ENCODE measurements at regions not wholly inside any gene's neighbourhood (a gene's known extent, or its start where the extent isn't known, plus 50 kb on each side); places are given as distances from the start of the nearest gene placed in this dataset.

DNA sequence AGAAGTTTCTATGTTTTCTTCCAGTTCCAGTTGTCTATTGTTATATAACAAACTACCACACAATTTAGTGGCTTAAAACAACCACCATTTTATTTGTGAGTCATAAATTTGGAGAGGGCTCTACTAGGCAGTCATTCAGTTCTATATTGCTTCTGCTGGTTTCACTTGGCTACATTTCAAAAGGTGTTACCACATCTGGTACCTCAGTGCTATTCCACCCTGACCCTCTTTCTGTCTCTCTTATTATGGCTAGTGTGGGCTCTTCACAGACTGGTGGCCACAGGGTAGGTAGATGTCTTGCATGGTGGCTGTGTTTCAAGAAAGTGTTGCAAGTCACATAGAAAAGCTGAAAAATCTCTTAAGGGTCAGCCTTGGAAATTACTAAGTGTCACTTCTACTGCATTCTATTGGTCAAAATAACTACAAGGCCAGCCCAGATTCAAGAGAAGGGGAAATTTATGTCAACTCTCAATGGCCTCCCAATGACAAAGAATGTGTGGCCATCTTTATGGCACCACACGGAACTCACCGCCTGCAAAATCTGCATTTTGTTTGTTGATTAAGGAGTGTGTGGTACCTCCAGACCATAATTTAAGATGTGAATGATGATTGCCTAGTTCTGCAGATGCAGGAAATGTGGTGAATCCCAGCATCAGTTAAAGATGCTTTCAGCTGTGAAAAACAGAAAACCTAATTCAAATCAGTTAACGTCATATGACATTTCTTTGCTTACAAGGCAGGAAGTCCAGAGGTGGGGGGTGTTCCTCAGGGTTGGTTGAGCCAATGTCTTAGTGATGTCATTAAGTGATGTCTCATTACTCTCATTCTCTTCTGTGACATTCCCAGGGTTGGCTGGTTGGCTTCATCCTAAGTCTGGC, 105.8 kb upstream of the RASGRP1 start (continued):
- TF ChIP-seq, protein P1, sequence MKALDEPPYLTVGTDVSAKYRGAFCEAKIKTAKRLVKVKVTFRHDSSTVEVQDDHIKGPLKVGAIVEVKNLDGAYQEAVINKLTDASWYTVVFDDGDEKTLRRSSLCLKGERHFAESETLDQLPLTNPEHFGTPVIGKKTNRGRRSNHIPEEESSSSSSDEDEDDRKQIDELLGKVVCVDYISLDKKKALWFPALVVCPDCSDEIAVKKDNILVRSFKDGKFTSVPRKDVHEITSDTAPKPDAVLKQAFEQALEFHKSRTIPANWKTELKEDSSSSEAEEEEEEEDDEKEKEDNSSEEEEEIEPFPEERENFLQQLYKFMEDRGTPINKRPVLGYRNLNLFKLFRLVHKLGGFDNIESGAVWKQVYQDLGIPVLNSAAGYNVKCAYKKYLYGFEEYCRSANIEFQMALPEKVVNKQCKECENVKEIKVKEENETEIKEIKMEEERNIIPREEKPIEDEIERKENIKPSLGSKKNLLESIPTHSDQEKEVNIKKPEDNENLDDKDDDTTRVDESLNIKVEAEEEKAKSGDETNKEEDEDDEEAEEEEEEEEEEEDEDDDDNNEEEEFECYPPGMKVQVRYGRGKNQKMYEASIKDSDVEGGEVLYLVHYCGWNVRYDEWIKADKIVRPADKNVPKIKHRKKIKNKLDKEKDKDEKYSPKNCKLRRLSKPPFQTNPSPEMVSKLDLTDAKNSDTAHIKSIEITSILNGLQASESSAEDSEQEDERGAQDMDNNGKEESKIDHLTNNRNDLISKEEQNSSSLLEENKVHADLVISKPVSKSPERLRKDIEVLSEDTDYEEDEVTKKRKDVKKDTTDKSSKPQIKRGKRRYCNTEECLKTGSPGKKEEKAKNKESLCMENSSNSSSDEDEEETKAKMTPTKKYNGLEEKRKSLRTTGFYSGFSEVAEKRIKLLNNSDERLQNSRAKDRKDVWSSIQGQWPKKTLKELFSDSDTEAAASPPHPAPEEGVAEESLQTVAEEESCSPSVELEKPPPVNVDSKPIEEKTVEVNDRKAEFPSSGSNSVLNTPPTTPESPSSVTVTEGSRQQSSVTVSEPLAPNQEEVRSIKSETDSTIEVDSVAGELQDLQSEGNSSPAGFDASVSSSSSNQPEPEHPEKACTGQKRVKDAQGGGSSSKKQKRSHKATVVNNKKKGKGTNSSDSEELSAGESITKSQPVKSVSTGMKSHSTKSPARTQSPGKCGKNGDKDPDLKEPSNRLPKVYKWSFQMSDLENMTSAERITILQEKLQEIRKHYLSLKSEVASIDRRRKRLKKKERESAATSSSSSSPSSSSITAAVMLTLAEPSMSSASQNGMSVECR (CRISPR knock-in tag; IDR thresholded peaks at IDR 0.05; ENCODE audit: borderline replicate concordance): no peak
- TF ChIP-seq, protein P2, sequence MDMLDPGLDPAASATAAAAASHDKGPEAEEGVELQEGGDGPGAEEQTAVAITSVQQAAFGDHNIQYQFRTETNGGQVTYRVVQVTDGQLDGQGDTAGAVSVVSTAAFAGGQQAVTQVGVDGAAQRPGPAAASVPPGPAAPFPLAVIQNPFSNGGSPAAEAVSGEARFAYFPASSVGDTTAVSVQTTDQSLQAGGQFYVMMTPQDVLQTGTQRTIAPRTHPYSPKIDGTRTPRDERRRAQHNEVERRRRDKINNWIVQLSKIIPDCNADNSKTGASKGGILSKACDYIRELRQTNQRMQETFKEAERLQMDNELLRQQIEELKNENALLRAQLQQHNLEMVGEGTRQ (CRISPR knock-in tag; IDR thresholded peaks at IDR 0.05): no peak
- TF ChIP-seq STAT6 (CRISPR knock-in tag; conservative IDR thresholded peaks at IDR 0.05; ENCODE audit: low read depth): no peak
- no peak for TF ChIP-seq IRF2 (CRISPR knock-in tag; IDR thresholded peaks at IDR 0.05; ENCODE audit: borderline replicate concordance, low read depth)
- TF ChIP-seq ELF4 (CRISPR knock-in tag; IDR thresholded peaks at IDR 0.05; ENCODE audit: low read depth): no peak

GRCh38 chr15:38671006-38671387, 106.4 kb upstream of the RASGRP1 start:
- H3K27me3 Mint-ChIP-seq (ENCODE audit: low read depth): no peaks in the 10 kb centered on the region; the same call in 1 of the 2 replicates
- H3K4me1 Mint-ChIP-seq: peaks cover 10% of the 10 kb centered on the region; the same call in 1 of the 2 replicates
- H3K27ac Mint-ChIP-seq: no peak overlapping the region
- no peak overlapping the region for H3K4me3 Mint-ChIP-seq
- ChIA-PET CTCF (interaction anchor here (2.5 kb wide), 1 partner anchor 230 kb away, joined by 9 read pairs; no protein-coding TSS in a partner anchor), POLR2A (interaction anchor here (0.6 kb wide), 1 partner anchor 419 kb away, joined by 3 read pairs; no protein-coding TSS in a partner anchor)
- H3K9me3 Mint-ChIP-seq: no peaks in the 10 kb centered on the region
- no peaks in the 10 kb centered on the region for H3K36me3 Mint-ChIP-seq
- DNase-seq (ENCODE audit: low spot score): no peak
- TF ChIP-seq ZNF317 (CRISPR knock-in tag; IDR thresholded peaks at IDR 0.05; ENCODE audit: borderline replicate concordance, low read depth): no peak
- no peak for ATAC-seq

- Mint-ChIP-seq H3K4me3 (no peak overlapping the region), H3K27ac (no peak overlapping the region), H3K36me3 (no peaks in the 10 kb centered on the region), H3K9me3 (no peaks in the 10 kb centered on the region), H3K4me1 (peaks cover 10% of the 10 kb centered on the region; the same call in 1 of the 2 replicates), H3K27me3 (ENCODE audit: low read depth) (no peaks in the 10 kb centered on the region; the same call in 1 of the 2 replicates)
- POLR2A ChIA-PET: interaction anchor here (0.6 kb wide), 1 partner anchor 420 kb away, joined by 3 read pairs; no protein-coding TSS in a partner anchor
- CTCF ChIA-PET: interaction anchor here (1.9 to 4.3 kb wide), 3 partner anchors 19 to 231 kb away, joined by 7 to 28 read pairs (median 9); partner anchors contain the start of gene RASGRP1
- DNase-seq (ENCODE audit: low spot score) (no peak), ATAC-seq (peak; percentile 47)
- TF ChIP-seq, protein P3, sequence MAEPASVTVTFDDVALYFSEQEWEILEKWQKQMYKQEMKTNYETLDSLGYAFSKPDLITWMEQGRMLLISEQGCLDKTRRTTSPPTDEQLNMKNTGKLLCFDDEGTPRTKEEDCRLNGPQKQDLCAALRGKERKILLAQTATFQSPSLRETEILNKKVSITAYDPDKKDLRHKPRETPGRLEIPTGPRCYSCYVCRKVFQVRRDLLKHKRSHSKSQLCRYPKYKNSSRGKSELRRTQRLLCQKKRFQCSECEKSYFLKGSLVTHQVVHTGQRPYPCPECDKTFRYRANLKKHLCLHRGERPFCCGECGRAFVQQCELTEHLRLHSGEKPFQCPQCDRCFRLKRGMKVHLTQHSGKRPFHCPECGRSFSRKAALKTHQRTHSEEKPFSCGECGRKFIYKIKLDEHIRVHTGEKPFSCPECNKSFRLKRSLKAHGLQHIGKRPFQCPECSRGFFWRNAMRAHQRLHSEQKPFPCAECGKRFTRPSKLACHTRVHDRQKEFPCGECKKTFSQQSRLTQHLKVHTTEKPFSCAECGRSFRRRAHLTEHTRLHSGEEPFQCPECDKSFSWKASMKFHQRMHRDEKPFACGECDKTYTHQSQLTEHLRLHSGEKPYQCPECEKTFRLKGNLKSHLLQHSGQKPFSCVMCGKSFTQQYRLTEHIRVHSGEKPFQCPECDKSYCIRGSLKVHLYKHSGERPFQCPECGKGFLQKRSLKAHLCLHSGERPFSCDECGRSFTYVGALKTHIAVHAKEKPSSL (CRISPR knock-in tag; conservative IDR thresholded peaks at IDR 0.05): no peak
- no peak for TF ChIP-seq E2F1 (CRISPR knock-in tag; IDR thresholded peaks at IDR 0.05)
- TF ChIP-seq TEAD1 (CRISPR knock-in tag; IDR thresholded peaks at IDR 0.05): no peak
- TF ChIP-seq TCF7 (CRISPR knock-in tag; IDR thresholded peaks at IDR 0.05; ENCODE audit: low read depth): no peak
- no peak for TF ChIP-seq CREB1 (CRISPR knock-in tag; IDR thresholded peaks at IDR 0.05)
- no peak for TF ChIP-seq STAT6 (CRISPR knock-in tag; conservative IDR thresholded peaks at IDR 0.05; ENCODE audit: low read depth)
- TF ChIP-seq, protein P2 (CRISPR knock-in tag; IDR thresholded peaks at IDR 0.05): no peak
- TF ChIP-seq NR1H2 (CRISPR knock-in tag; IDR thresholded peaks at IDR 0.05): no peak
These were observed 107.2 kb upstream of the RASGRP1 start for GRCh38 chr15:38671675-38672254.
